ENCODE measurements at regions not wholly inside any gene's neighbourhood (a gene's known extent, or its start where the extent isn't known, plus 50 kb on each side); places are given as distances from the start of the nearest gene placed in this dataset.

DNA sequence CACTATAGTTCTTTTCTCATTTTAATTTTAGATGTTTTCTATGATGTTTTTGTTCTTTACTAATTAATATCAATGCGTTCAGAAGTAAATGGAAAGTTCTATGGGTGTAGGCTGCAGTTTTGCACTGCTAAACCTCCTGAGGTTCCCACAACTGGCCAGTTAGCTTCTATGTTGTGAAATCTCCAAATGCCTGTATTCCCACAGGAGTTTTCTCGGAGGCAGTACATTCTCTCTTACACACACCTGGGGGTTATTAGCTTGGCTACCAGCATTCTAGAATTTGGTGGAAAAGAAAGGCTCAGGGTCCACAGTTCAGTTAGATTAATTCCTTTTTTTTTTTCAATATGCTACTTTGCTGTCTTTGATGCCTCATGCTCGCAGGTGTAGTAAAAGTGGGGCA, 216.9 kb upstream of the NRIP1 start:
- TF ChIP-seq EZH2 (IDR thresholded peaks at IDR 0.05; ENCODE audit: insufficient read depth, poor library complexity, severe bottlenecking) (no peak), EZH2phosphoT487 (IDR thresholded peaks at IDR 0.05; ENCODE audit: insufficient read depth, low read depth) (no peak)
